H1 (cell line): ENCODE measurements at regions not wholly inside any gene's neighbourhood (a gene's known extent, or its start where the extent isn't known, plus 50 kb on each side); places are given as distances from the start of the nearest gene placed in this dataset.

Source experiments
- CTCF ChIA-PET: fragments of 300-600 bp; sonication (Branson Sonifier 250); formaldehyde crosslinking; loops from one replicate; lab custom pipeline; 2021; ENCODE audit not compliant: partially characterized antibody; lab: Charles Lee
- POLR2A ChIA-PET: fragments of 300-600 bp; sonication (Branson Sonifier 250); formaldehyde crosslinking; loops from one replicate; lab custom pipeline; 2021; ENCODE audit warnings: inconsistent platforms; ENCODE audit not compliant: partially characterized antibody; lab: Charles Lee
- DNase-seq, 2 experiments: peaks; one replicate each; pipeline versions ENCODE4 v3.0.0 to v3.0.0-alpha.2; 2010 to 2022; ENCODE audit warnings: low spot score in 2 of 2, low read depth in 1 of 2, mixed read lengths in 1 of 2
- FAIRE-seq: peaks from 2 replicates; lab custom pipeline; 2011; peaks lifted over from hg19 to GRCh38; lab: Jason Lieb, UNC
- H2AFZ ChIP-seq: 2 replicates; pipeline ENCODE4 v1.8.1; 2012; ENCODE audit warnings: low read length, inconsistent platforms
- H2AK5ac ChIP-seq: 2 replicates; pipeline ENCODE4 v1.6.1; 2013; ENCODE audit warnings: low read depth, low read length
- H2BK120ac ChIP-seq: replicated peaks from 2 replicates; pipeline ENCODE3; 2013; ENCODE audit warnings: low read depth, low read length, inconsistent platforms
- H2BK12ac ChIP-seq: 2 replicates; pipeline ENCODE4 v1.6.1; 2013; ENCODE audit warnings: low read depth, low read length
- H2BK15ac ChIP-seq: 2 replicates; pipeline ENCODE4 v1.6.1; 2013; ENCODE audit warnings: low read length
- H2BK20ac ChIP-seq: 2 replicates; pipeline ENCODE4 v1.6.1; 2013; ENCODE audit warnings: low read length
- H2BK5ac ChIP-seq: 2 replicates; pipeline ENCODE4 v1.6.1; 2013; ENCODE audit warnings: low read depth, low read length
- H3K14ac ChIP-seq: 2 replicates; pipeline ENCODE4 v1.6.1; 2013; ENCODE audit warnings: inconsistent platforms; ENCODE audit not compliant: insufficient read length
- H3K18ac ChIP-seq: 2 replicates; pipeline ENCODE4 v1.6.1; 2013; ENCODE audit warnings: low read length; ENCODE audit errors: extremely low read depth
- H3K23ac ChIP-seq: 2 replicates; pipeline ENCODE4 v1.6.1; 2013; ENCODE audit warnings: inconsistent platforms; ENCODE audit not compliant: insufficient read length
- H3K23me2 ChIP-seq: 2 replicates; pipeline ENCODE4 v1.6.1; 2013; ENCODE audit warnings: low read depth, low read length
- H3K27ac ChIP-seq: 2 replicates; pipeline ENCODE4 v1.6.1; 2011; ENCODE audit warnings: low read depth, low read length, inconsistent platforms
- H3K27me3 ChIP-seq, 4 experiments: replicated peaks in 1 of 4; 1 replicate in 1 of 4; 2 replicates in 3 of 4; pipeline versions ENCODE4 v1.6.1 to v1.8.1; 2011 to 2013; ENCODE audit warnings: low read length in 3 of 4, mild to moderate bottlenecking in 3 of 4, inconsistent platforms in 2 of 4, mixed read lengths in 2 of 4, moderate library complexity in 1 of 4; ENCODE audit not compliant: control insufficient read depth in 3 of 4, insufficient read depth in 3 of 4; ENCODE audit errors: extremely low read depth in 1 of 4
- H3K36me3 ChIP-seq, 4 experiments: 2 replicates each; pipeline versions ENCODE4 v1.6.1 to v1.8.1; 2011 to 2013; ENCODE audit warnings: mild to moderate bottlenecking in 4 of 4, low read length in 3 of 4, moderate library complexity in 2 of 4, control low read depth in 1 of 4, inconsistent platforms in 1 of 4; ENCODE audit not compliant: insufficient read depth in 4 of 4, control insufficient read depth in 2 of 4
- H3K4ac ChIP-seq: replicated peaks from 2 replicates; pipeline ENCODE3; 2013; ENCODE audit warnings: low read length, low read depth, mixed read lengths, inconsistent platforms; ENCODE audit not compliant: insufficient read length
- H3K4me1 ChIP-seq, 4 experiments: replicated peaks in 1 of 4; 1 replicate in 1 of 4; 2 replicates in 3 of 4; pipeline versions ENCODE4 v1.6.1 to v1.8.1; 2011 to 2013; ENCODE audit warnings: low read length in 3 of 4, inconsistent platforms in 2 of 4, mixed read lengths in 1 of 4; ENCODE audit not compliant: insufficient read depth in 4 of 4, control insufficient read depth in 3 of 4
- H3K4me2 ChIP-seq, 2 experiments: 2 replicates each; pipeline versions ENCODE4 v1.6.1 to v1.8.1; 2011 to 2013; ENCODE audit warnings: low read depth in 2 of 2, low read length in 2 of 2, control low read depth in 1 of 2, inconsistent platforms in 1 of 2, mild to moderate bottlenecking in 1 of 2; ENCODE audit not compliant: insufficient read depth in 1 of 2
- H3K4me3 ChIP-seq, 4 experiments: fragments of 200-600, 300-600 bp in 1 of 4; sonication (generic), shearing (Covaris generic), sonication (Bioruptor Twin) in 1 of 4; 2 replicates each; pipeline versions ENCODE4 v1.5.1 to v1.8.1; 2011 to 2016; ENCODE audit warnings: low read length in 4 of 4, low read depth in 3 of 4, control low read depth in 2 of 4, inconsistent platforms in 2 of 4, mild to moderate bottlenecking in 2 of 4, mixed read lengths in 1 of 4, moderate library complexity in 1 of 4; ENCODE audit not compliant: insufficient read depth in 2 of 4; ENCODE audit errors: extremely low read depth in 1 of 4
- H3K56ac ChIP-seq: replicated peaks from 2 replicates; pipeline ENCODE3; 2013; ENCODE audit warnings: low read depth, mild to moderate bottlenecking, mixed read lengths, low read length, inconsistent platforms; ENCODE audit not compliant: insufficient read length
- H3K79me1 ChIP-seq: 2 replicates; pipeline ENCODE4 v1.6.1; 2013; ENCODE audit warnings: low read depth, low read length, control low read depth
- H3K79me2 ChIP-seq, 2 experiments: 2 replicates each; pipeline versions ENCODE4 v1.6.1 to v1.8.1; 2012 to 2013; ENCODE audit warnings: low read length in 2 of 2, mild to moderate bottlenecking in 2 of 2, inconsistent platforms in 1 of 2; ENCODE audit not compliant: insufficient read depth in 2 of 2, control insufficient read depth in 1 of 2
- H3K9ac ChIP-seq, 4 experiments: replicated peaks in 1 of 4; 1 replicate in 1 of 4; 2 replicates in 3 of 4; pipeline versions ENCODE4 v1.6.1 to v1.8.1; 2011 to 2013; ENCODE audit warnings: low read depth in 3 of 4, low read length in 3 of 4, control low read depth in 2 of 4, mild to moderate bottlenecking in 2 of 4, moderate library complexity in 2 of 4, inconsistent platforms in 1 of 4; ENCODE audit errors: extremely low read depth in 1 of 4
- H3K9me3 ChIP-seq, 2 experiments: 2 replicates each; pipeline versions ENCODE4 v1.6.1 to v1.8.1; 2012 to 2013; ENCODE audit warnings: mild to moderate bottlenecking in 2 of 2, moderate library complexity in 2 of 2, control low read depth in 1 of 2, inconsistent platforms in 1 of 2, low read depth in 1 of 2, low read length in 1 of 2, mixed read lengths in 1 of 2; ENCODE audit not compliant: insufficient read depth in 2 of 2
- H4K20me1 ChIP-seq, 2 experiments: replicated peaks in 1 of 2; 2 replicates each; pipeline versions ENCODE3 to v1.8.1; 2011 to 2013; ENCODE audit warnings: inconsistent platforms in 2 of 2, low read length in 2 of 2, mild to moderate bottlenecking in 1 of 2; ENCODE audit not compliant: insufficient read depth in 2 of 2, control insufficient read depth in 1 of 2
- H4K5ac ChIP-seq: 2 replicates; pipeline ENCODE4 v1.6.1; 2013; ENCODE audit warnings: low read length, low read depth, mixed read lengths, inconsistent platforms; ENCODE audit not compliant: insufficient read length
- H4K8ac ChIP-seq: 2 replicates; pipeline ENCODE4 v1.8.0; 2013; ENCODE audit warnings: mild to moderate bottlenecking, moderate library complexity, low read length, inconsistent platforms; ENCODE audit not compliant: insufficient read depth; ENCODE audit errors: extremely low read depth
- H4K91ac ChIP-seq: replicated peaks from 2 replicates; pipeline ENCODE3; 2013; ENCODE audit warnings: low read length, mixed read lengths, inconsistent platforms; ENCODE audit not compliant: insufficient read length
- CTBP2 ChIP-seq: IDR thresholded peaks from 2 replicates; pipeline ENCODE4 v1.7.0; 2011; ENCODE audit warnings: borderline replicate concordance, mild to moderate bottlenecking, moderate library complexity, mixed read lengths, low read length; ENCODE audit not compliant: insufficient read depth, insufficient read length
- HDAC6 ChIP-seq: IDR thresholded peaks from one replicate; pipeline ENCODE4 v1.7.1; 2012; ENCODE audit warnings: low read depth, mild to moderate bottlenecking, inconsistent platforms, low read length, moderate library complexity
- MAFK ChIP-seq: IDR thresholded peaks from 2 replicates; pipeline ENCODE4 v1.6.1; 2012; ENCODE audit warnings: low read depth, mild to moderate bottlenecking, improper control_type of control experiment, low read length
- POU5F1 ChIP-seq: IDR thresholded peaks from 2 replicates; pipeline ENCODE4 v1.6.1; 2011; ENCODE audit warnings: low read depth, mild to moderate bottlenecking, low read length, moderate library complexity
- RAD21 ChIP-seq, 2 experiments: IDR thresholded peaks in 1 of 2; conservative IDR thresholded peaks in 1 of 2; 2 replicates each; pipeline ENCODE4 v1.6.1; 2011; ENCODE audit warnings: low read depth in 2 of 2, low read length in 2 of 2, improper control_type of control experiment in 1 of 2, inconsistent platforms in 1 of 2, mild to moderate bottlenecking in 1 of 2, moderate library complexity in 1 of 2
- TAF1 ChIP-seq: IDR thresholded peaks from 2 replicates; pipeline ENCODE4 v1.6.1; 2011; ENCODE audit warnings: mild to moderate bottlenecking, low read depth, low read length
- TCF12 ChIP-seq: IDR thresholded peaks from 2 replicates; pipeline ENCODE4 v1.6.1; 2011; ENCODE audit warnings: low read depth, mild to moderate bottlenecking, low read length
- WGBS, 2 experiments: shearing (Covaris generic) in 1 of 2; methylation state at CpG; one replicate each; pipeline versions ENCODE4 v1.1.6 to v1.1.7; 2013 to 2015; ENCODE audit warnings: low lambda C conversion rate in 2 of 2, mixed read lengths in 2 of 2, inconsistent platforms in 1 of 2, low coverage in 1 of 2, missing lambda C conversion rate in 1 of 2; ENCODE audit not compliant: insufficient replicate concordance in 2 of 2, insufficient coverage in 1 of 2, insufficient read length in 1 of 2; ENCODE audit errors: extremely low coverage in 1 of 2, missing lambda C conversion rate in 1 of 2; 5-methylcytosine and 5-hydroxymethylcytosine counted together
- TF ChIP-seq, protein P1 (sequence below): IDR thresholded peaks from 2 replicates; pipeline ENCODE4 v1.6.1; 2012; ENCODE audit warnings: inconsistent platforms

DNA sequence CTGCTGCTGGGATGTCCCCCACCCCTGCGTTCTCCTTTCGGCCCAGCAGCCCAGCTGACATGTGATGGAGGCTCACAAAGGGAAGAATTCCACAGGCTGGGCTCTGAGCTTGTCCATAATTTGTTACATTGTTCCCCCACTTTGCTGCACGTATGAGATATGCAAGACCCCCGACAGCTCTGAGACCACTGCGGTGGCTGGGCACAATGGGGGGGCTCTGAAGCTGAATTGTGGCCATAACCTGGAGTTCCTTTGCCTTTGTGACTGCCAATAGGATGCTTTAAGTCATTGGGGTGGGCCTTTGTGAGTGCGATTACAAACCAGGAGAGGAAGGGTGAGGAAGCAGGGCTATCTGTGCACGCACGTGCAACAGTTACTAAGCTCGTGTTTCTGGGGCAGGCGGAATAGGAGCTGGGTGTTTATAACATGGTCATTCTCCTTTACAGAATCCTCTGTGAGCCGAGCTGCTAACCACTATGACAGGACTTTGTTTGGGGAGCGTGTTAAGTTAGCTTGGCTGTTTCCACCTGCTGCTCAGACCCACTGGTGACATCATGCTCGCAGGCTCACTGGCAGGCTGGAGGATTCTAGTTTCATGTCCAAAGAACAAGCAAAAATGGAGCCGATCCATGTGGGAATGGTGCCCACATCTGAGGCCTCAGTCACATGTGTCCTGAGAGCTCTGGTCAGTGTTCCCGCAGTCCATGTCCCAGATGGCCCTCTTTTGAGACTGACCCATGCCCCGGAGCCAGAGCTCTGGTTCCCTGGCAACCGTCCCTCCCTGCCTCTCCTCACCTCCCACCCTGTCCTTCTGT lies 208.3 kb upstream of the SALL1 start:
- Histone ChIP-seq H3K79me1 (no peaks in the 10 kb centered on the region), H4K91ac (peak overlapping the region; percentile 97), H3K36me3 (no peaks in the 10 kb centered on the region), H3K56ac (peak overlapping the region; percentile 66), H3K79me2 (no peaks in the 10 kb centered on the region), H3K18ac (peak overlapping the region; percentile 98), H3K4ac (peak overlapping the region; percentile 28), H2BK20ac (peak overlapping the region; percentile 83), H2AFZ (no peak overlapping the region), H3K23ac (no peak overlapping the region), H3K4me3 (no peak overlapping the region; a peak in 2 of 8 replicates), H3K23me2 (no peaks in the 10 kb centered on the region), H3K9ac (no peak overlapping the region; a peak in 2 of 7 replicates), H3K9me3 (no peaks in the 10 kb centered on the region), H2BK15ac (peak overlapping the region; percentile 89; the same call in 1 of the 2 replicates), H3K14ac (no peak overlapping the region), H4K5ac (peak overlapping the region; percentile 10), H2BK120ac (peak overlapping the region; percentile 96), H4K8ac (no peak overlapping the region; the same call in 1 of the 2 replicates), H3K27me3 (no peaks in the 10 kb centered on the region; a peak in 1 of 7 replicates), H3K4me1 (peaks cover 3 to 13% (median 7%) of the 10 kb centered on the region in 4 experiments), H2AK5ac (no peak overlapping the region), H4K20me1 (no peaks in the 10 kb centered on the region), H2BK5ac (peak overlapping the region; percentile 95; the same call in 1 of the 2 replicates), H3K27ac (peak overlapping the region; percentile 70; the same call in 1 of the 2 replicates), H2BK12ac (peak overlapping the region; percentile 77), H3K4me2 (peak overlapping the region; percentile 45 to 49; a peak in 3 of 4 replicates)
- DNase-seq (peak; percentile 59 to 69), FAIRE-seq (peak; percentile 74)
- WGBS, 2 experiments, result 39% methylated on average over 17 of the region's 17 CpGs; no CpG with 5 or more reads in 1 of the 2 experiments
- ChIA-PET CTCF (interaction anchor here (0.6 to 0.7 kb wide), 3 partner anchors 88 to 402 kb away, joined by 3 read pairs; no protein-coding TSS in a partner anchor), POLR2A (interaction anchor here (0.5 to 1.7 kb wide), 7 partner anchors 11 to 207 kb away, joined by 3 to 5 read pairs (median 3); no protein-coding TSS in a partner anchor)
- TF ChIP-seq HDAC6 (no peak), TCF12 (0 out of 2 replicates have a peak, but pooled peaks have one; percentile 7), CTBP2 (peak; percentile 84), TAF1 (peak; percentile 52; the same call in 1 of the 2 replicates), POU5F1 (peak; percentile 45; the same call in 1 of the 2 replicates), MAFK (no peak), RAD21 (IDR thresholded peaks at IDR 0.05 in 1 of 2, conservative IDR thresholded peaks at IDR 0.05 in 1 of 2; ENCODE audit: low read depth in 2 of 2, low read length in 2 of 2) (no peak; a peak in 2 of 4 replicates)
- TF ChIP-seq, protein P1, sequence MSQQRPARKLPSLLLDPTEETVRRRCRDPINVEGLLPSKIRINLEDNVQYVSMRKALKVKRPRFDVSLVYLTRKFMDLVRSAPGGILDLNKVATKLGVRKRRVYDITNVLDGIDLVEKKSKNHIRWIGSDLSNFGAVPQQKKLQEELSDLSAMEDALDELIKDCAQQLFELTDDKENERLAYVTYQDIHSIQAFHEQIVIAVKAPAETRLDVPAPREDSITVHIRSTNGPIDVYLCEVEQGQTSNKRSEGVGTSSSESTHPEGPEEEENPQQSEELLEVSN, result peak; percentile 70
